Tibial nerve (tissue), 4 donors: ENCODE measurements at regions not wholly inside any gene's neighbourhood (a gene's known extent, or its start where the extent isn't known, plus 50 kb on each side); places are given as distances from the start of the nearest gene placed in this dataset.

Source experiments
- CTCF ChIP-seq, 5 experiments: fragments of 200-600 bp in 3 of 5; fragments of 450-650 bp in 2 of 5; sonication (generic) in 3 of 5; IDR thresholded peaks; one replicate each; pipeline ENCODE4 v1.5.1; 2016 to 2019; ENCODE audit warnings: antibody characterized with exemption in 5 of 5, mild to moderate bottlenecking in 3 of 5, moderate library complexity in 2 of 5
- EP300 ChIP-seq, 2 donors: sonication (generic); formaldehyde crosslinking; IDR thresholded peaks; one replicate each; pipeline ENCODE4 v1.6.1; 2017; ENCODE audit warnings: antibody characterized with exemption in 2 of 2, mild to moderate bottlenecking in 1 of 2
- POLR2A ChIP-seq, 2 donors: fragments of 450-650 bp; IDR thresholded peaks; one replicate each; pipeline ENCODE4 v1.6.1; 2017; ENCODE audit warnings: antibody characterized with exemption in 2 of 2, mild to moderate bottlenecking in 2 of 2, moderate library complexity in 2 of 2

GRCh38 chr2:41364842-41365241, 683.0 kb upstream of the PKDCC start:
- TF ChIP-seq POLR2A (IDR thresholded peaks at IDR 0.05) = no peak
- no peak for TF ChIP-seq CTCF (IDR thresholded peaks at IDR 0.05)
- no peak for TF ChIP-seq EP300 (IDR thresholded peaks at IDR 0.05)
